Activated naive CD4-positive, alpha-beta T cell treated with anti-CD3 and anti-CD28 coated beads, Interleukin-2, amount 50 U/mL, for 16 hours (primary cell): ENCODE measurements at regions not wholly inside any gene's neighbourhood (a gene's known extent, or its start where the extent isn't known, plus 50 kb on each side); places are given as distances from the start of the nearest gene placed in this dataset.

ENCODE experiments used
- DNase-seq: peaks from one replicate; pipeline ENCODE4 v3.0.0-alpha.2; 2020

DNA sequence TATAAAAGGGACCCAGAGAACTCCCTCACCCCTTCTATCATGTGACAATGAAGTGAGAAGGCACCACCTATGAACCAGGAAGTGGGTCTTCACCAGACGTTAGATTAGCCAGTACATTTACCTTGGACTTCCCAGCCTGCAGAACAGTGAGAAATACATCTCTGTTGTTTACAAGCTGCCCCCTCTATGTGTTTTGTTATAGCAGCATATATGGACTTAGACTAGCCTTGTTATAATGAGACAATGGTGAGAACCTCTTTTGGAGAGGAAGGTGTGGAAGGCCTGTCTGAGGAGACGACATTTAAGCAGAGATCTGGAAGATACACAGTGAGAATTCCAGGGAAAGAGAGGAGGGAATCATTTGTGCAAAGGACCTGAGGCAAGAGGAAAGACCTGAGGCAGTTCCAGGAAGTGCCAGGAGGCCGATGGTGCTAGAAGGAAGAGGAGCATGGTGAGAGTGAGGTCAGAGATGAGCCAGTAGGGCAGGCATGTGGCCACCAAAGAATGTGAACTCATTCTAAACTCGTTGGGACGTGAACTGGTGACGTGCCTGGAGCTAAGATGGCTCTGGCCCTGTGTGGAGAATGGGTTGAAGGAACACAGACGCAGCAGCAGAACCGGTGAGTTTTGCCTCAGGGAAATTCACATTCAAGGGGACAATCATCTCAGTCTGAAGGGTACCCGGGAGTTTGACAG is 98.9 kb upstream of the IRF2BP2 start:
- DNase-seq = no peak

DNA sequence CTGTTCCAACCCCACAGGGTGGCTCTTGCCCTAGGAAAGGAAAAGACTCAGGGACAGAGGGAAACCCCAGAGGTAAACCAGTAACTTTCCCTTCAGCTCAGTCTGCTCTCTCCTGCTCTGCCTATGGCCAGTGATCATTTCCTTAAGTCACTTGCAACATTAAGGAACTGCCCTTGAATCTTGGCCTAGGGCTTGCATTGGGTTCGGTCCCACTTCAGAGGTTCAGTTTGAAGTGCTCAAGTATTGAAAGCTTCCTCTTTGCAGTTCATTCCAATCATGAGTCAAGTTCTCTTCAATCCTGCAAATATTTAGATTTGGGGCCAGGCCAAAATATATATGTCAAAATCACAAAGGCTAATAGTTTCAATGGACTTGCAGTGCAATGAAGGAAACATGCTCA is 97.7 kb upstream of the IRF2BP2 start:
- no peak for DNase-seq

DNA sequence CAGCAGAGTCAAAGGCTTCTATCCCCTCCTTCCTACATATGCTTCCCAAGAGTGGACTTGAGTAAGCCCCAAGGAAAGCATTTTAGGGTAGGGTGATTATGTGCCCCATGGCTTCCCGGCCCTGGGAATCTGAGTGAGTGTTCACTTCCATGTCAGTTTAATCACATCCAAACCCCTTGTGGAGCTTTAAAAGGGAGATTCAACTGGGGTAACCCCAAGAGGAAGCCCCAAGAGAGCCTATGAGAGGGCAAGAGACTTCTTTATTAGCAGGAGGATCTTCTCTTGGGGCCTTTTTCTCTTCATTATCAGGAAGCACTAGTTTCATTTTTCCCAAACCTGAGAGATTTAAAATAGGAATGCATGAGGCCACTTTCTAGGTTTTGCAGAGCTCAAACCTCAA is 97.0 kb upstream of the IRF2BP2 start:
- DNase-seq = no peak

GRCh38 chr1:234706199-234706598 is 96.2 kb upstream of the IRF2BP2 start:
- no peak for DNase-seq

GRCh38 chr1:234705615-234706014 is 95.6 kb upstream of the IRF2BP2 start:
- DNase-seq = no peak

DNA sequence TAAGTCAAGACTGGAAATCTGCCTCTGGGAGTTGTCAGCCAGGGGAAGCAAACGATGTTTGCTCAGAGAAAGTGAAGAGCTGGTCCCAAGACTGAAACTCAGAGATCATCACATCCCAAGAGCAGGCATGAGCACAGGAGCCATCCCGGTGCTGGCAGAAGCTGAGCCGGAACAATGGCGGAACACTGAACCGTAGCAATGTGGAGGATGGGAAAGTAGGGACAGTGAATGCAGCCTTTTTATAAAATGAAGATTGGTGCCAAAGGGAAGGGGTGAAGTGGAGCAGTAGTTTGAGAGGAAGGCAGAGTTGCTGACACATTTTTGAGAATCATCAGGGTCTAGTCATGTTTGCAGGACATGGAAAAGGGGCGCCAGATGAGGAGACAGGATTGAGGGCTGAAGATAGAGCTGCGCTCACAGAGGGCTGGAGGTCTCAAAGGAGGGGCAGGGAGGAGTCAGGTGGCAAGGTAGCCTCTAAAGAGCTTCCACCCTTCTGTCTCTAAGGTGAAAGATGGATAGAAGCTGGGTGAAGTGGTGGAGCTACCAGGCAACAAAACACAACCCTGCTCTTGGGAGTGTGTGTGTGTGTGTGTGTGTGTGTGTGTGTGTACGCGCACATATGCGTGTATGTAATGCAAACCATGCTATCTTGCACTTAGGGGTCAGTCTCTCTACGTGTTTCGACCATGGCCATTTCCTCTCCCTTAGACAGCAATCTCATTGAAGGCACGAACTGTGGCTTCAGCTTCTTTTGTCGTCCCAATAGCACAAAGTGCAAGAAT is 94.3 kb upstream of the IRF2BP2 start:
- DNase-seq = no peak

DNA sequence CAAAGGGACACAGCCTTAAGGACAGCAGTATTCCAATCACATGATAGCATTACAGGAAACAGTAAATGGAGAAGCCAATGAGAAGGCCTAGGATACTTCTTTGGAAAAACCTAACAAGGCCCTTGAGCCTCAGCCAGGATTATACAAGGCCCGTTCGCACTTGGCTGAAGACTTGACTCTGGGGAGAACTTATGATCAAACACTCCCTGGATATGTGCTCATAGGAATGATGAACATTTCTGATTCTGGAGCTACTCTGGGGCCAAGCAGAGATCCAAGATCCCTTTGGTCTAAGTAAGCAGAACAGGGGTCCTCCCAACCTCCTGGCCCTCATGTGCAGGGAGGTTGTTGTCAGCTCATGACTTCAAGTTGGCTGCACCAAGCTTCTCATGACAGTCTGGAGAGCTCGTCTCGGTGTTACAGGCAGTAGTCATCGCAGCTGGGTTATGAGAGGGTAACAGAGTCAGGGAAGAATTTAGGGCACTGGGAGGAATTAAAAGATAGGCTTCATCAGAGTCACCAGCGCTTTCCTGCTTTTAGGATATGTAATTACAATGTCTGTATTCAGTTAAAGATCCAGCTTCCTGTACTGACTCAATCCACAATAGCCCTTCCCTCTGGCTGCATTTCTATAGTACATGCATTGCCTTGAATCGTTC is 92.5 kb upstream of the IRF2BP2 start:
- DNase-seq = no peak

DNA sequence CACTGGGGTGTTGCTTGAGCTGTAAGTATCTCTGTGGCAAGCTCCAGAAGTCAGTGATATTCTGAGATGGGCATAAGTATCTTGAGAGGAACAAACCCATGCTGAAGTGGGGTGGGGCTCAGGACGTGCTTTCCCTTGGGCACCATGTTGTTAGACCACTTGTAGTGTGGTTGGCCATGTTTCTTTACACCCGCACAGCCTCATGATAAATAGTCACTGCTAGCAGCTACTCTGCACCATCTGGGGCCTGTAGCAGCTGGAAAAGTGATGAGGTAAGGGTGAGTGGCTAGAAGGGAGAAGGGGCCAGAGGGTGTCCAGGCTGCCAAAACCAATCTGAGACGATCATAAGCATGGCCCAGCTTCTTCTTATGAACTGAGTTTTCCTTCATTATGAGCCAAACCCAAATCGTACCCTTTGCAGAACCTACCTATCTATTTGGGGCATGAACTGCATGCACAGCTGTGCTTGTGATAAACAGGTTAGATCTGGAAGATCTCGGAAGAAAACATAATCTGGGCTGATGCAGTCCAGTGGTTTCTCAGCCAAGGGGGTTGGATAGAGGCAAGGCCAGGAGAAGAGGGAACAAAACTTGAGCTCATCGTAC is 91.9 kb upstream of the IRF2BP2 start:
- no peak for DNase-seq

DNA sequence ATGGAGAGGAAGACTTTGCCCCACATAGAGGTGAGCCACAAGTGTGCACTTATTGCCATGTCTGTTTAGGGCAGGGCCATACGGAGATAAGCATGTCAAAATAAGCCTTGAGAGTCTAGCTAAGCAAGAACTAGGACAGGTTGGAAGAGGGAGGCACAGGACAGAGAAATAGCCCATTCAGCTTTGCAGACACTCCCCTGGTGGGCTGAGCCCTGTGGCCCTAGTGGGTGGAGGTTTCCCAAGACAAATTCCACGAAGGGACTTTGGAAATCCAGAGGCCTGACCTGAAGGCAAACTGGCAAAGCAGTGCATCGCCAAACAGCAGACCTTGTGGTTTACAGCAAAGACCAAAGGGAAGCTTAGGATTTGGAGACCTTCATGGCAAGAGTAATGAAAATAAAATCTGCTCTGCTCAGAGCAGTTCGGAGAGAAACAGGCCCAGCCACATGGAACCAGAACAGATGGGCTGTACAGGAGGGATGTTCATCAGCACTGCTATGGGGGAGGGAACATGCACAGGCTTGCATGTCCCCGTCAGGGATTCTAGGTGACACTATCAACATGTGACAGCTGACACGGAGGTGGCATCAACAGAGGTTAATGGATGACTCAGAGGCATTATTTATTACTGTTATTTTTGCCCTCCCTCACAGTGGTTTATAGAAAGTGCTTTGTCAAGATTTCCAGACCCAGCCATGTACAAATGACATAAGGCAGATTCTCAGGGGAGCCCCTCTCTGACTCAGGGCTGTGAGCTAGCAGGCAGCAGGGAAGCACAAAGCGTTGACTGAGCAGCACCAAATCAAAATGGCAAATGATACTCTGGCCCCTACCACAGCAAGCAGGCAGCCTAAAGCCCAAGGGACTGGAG is 90.1 kb upstream of the IRF2BP2 start:
- peak; percentile 28 for DNase-seq

DNA sequence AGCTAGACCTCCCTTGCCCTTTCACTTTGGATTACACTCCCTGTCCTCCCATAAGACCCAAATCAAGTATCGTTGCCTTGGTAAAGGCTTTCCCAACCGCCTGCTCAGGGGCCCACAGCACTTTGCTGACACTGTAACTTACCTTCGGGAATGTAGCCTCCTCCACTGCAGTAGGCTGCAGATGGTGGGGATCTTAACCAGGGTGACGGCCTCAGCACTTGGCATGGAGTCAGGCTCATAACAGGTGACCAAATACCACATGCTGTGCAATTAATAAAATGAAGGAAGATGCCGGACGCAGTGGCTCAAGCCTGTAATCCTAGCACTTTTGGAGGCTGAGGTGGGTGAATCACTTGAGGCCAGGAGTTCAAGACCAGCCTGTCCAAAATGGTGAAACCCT is 88.7 kb upstream of the IRF2BP2 start:
- no peak for DNase-seq

DNA sequence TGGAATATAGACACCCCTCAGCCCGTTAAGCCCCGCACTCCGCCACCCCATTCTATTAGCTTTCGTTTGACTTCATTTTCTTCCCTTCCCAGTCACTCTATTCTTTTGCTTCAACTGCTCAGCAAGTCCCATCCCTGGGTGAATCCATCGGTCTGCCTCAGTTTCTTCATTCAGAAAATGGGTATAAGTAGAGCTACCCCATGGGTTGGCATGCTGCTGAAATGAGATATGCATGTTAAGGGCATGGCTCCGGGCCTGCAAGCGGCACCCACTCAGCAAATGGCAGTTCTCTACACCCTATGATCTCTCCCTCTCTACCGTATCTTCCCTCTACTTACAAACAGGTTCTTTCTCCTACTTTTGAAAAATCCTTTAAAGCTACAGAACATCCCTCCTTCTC is 87.8 kb upstream of the IRF2BP2 start:
- DNase-seq = no peak

GRCh38 chr1:234697015-234697414 is 87.0 kb upstream of the IRF2BP2 start:
- no peak for DNase-seq

GRCh38 chr1:234696148-234696576 is 86.2 kb upstream of the IRF2BP2 start:
- DNase-seq = no peak

- no peak for DNase-seq
Measured at GRCh38 chr1:234694661-234695060, 84.7 kb upstream of the IRF2BP2 start.

GRCh38 chr1:234692966-234693580 is 83.1 kb upstream of the IRF2BP2 start:
- DNase-seq = no peak

- DNase-seq = no peak
Measured at GRCh38 chr1:234691567-234691966, 81.6 kb upstream of the IRF2BP2 start.

DNA sequence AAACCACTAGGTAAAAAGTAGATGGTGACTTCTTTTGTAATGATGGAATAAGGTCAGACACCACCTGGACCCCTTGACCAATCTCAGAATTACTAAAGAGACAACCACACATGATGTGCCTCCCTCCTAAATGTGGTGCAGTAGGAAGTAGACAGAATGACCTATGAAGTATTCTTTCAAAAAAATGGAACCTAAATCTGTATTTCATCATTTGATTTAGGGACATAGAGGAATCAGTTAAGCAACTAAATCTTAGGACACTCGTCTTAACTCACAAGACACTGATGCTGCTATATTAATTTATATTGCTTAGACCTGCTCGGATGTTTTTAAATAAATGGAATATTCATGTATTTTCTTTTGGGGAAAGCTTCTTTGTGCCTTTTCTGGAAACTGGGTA is 80.9 kb upstream of the IRF2BP2 start:
- no peak for DNase-seq

- no peak for DNase-seq
Measured at GRCh38 chr1:234689236-234689635, 79.3 kb upstream of the IRF2BP2 start.

GRCh38 chr1:234687011-234687410 is 77.0 kb upstream of the IRF2BP2 start:
- DNase-seq = no peak

DNA sequence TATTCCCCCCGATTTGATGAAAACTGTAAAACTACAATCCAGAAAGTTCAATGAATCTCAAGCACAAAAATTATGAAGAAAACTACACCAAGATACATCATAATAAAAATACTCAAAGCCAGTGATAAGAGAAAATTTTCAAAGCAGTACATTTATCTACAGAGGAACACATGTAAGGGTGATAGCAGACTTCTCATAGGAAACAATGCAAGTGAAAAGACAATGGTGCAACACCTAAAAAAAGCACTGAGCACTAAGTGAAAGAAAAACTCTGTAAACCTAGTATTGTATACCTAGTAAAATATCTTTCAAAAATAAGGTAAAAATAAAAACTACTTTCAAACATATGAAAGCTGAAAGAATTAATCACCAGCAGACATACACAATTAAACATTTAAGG is 76.1 kb upstream of the IRF2BP2 start:
- DNase-seq = no peak

- DNase-seq = no peak
Measured at GRCh38 chr1:234684856-234685255, 74.9 kb upstream of the IRF2BP2 start.
